ENCODE measurements at regions not wholly inside any gene's neighbourhood (a gene's known extent, or its start where the extent isn't known, plus 50 kb on each side); places are given as distances from the start of the nearest gene placed in this dataset.
"Not testable (repeated sequence)": the region's sequence is repeated elsewhere in the genome, so short reads cannot be mapped to it uniquely, and the experiment has no call there.

GRCh38 chr7:112592565-112593263 is 111.9 kb downstream of the LSMEM1 start:
- DNase-seq (ENCODE audit: extremely low spot score, insufficient read length, low read depth); FAIRE-seq: not testable (repeated sequence)

DNA sequence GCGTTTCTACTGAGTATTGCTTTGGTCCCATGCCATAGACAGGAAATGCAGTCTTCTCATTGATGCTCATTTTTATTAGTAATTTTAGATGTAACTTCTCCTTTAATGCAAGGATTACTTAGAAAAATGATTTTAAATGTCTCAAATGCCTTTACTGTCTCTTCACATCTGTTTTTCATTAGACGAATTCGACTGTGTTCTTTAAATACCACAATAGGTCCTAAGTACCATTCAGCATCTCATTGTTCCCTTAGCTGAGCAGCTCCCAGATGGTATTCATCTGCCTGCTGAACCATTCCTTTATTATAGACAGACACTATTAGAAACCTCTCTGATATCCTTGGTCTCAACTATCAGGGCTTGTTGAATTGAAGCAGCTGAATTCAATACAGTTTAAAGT is 113.6 kb downstream of the LSMEM1 start:
- no peak for FAIRE-seq
- no peak for DNase-seq (ENCODE audit: extremely low spot score, insufficient read length, low read depth)

GRCh38 chr7:112596260-112596659 is 115.5 kb downstream of the LSMEM1 start:
- FAIRE-seq: no peak
- no peak for DNase-seq (ENCODE audit: extremely low spot score, insufficient read length, low read depth)

GRCh38 chr7:112596981-112597380 is 116.2 kb downstream of the LSMEM1 start:
- FAIRE-seq (no peak), DNase-seq (ENCODE audit: extremely low spot score, insufficient read length, low read depth) (no peak)

- DNase-seq (ENCODE audit: extremely low spot score, insufficient read length, low read depth) (no peak), FAIRE-seq (no peak)
These were observed 122.9 kb downstream of the LSMEM1 start for GRCh38 chr7:112603673-112604072.

DNA sequence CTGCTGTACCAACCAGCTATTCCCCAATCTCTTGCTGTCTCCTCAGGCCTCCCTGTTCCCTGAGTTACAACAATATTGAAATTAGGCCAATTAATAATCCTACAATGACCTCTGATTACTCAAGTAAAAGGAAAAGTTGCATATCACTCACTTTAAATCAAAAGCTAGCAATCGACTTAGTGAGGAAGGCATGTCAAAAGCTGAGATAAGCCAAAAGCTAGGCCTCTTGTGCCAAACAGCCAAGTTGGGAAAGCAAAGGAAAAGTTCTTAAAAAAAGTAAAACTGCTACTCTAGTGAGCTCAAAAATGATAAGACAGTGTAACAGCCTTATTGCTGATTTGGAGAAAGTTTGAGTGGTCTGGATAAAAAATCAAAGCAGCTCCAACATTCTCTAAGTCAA is 129.8 kb downstream of the LSMEM1 start:
- FAIRE-seq (no peak), DNase-seq (ENCODE audit: extremely low spot score, insufficient read length, low read depth) (no peak)

GRCh38 chr7:112615701-112616100 is 134.9 kb downstream of the LSMEM1 start:
- FAIRE-seq: no peak
- DNase-seq (ENCODE audit: extremely low spot score, insufficient read length, low read depth): no peak

DNA sequence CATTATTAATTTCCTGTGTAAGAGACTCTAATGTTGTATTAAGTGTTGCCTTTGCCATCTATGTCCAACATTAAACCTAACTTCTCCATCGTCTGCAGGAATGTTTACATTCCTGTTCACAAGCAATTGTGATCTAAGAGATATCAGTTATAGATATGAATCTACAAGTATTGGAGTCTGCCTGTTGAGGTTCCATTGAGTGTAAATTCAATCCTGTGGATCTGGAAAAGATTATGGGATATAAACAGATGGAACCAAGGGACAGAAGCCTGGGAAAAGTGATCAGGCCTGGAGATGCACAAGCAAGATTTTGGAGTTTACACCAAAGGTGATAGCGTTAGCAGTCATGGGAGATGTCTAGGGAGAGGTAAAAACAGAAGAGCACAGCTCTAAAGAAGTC is 135.5 kb downstream of the LSMEM1 start:
- FAIRE-seq (no peak), DNase-seq (ENCODE audit: extremely low spot score, insufficient read length, low read depth) (no peak)

GRCh38 chr7:112619343-112619742 is 138.6 kb downstream of the LSMEM1 start:
- no peak for DNase-seq (ENCODE audit: extremely low spot score, insufficient read length, low read depth)
- no peak for FAIRE-seq

DNA sequence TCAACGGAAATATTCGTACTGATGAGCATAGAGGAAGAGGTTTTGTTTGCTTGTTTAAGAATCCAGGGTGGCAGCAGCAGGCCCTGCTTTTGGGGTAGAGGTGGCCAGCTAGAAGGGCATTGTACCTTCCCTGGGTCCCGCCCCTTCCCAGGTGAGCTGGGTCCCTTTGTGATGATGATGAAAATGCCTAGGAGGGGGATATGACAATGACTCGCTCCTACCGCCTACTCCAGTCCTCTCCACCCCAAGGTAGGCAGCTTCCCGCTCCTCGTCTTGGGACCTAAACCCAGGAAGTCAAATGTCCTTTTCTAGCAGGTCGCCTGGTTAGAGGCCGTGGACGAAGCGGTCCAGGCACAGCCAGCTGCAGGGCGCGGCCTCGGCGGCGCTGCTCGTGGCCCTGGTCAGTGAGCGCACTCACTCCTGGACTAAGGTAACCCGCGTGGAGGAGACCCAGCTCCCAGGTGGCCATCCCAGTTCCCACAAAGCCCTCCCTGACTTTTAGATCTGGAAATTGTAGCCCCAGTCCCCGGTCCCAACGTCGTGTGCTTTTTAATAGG is 141.4 kb downstream of the LSMEM1 start:
- FAIRE-seq: no peak
- DNase-seq (ENCODE audit: extremely low spot score, insufficient read length, low read depth): no peak

DNA sequence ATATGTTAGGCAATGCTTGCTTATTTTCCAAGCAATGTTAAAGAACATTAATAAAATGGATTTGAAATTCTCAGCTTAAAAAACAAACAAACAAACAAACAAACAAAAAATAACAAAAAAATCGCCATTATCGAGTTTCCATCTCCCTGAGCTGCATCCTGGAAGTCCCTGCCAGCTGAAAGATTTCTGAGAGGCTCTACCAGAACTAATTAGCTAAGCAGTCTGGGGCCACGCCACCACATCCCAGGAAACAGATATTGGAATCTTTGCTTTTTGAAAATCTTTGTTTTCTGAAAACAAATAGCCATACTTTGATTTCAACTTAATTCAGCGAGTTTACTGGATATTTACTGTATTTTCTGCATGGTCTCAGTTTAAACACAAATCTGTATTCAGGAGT is 143.6 kb downstream of the LSMEM1 start:
- no peak for DNase-seq (ENCODE audit: extremely low spot score, insufficient read length, low read depth)
- FAIRE-seq: no peak

DNA sequence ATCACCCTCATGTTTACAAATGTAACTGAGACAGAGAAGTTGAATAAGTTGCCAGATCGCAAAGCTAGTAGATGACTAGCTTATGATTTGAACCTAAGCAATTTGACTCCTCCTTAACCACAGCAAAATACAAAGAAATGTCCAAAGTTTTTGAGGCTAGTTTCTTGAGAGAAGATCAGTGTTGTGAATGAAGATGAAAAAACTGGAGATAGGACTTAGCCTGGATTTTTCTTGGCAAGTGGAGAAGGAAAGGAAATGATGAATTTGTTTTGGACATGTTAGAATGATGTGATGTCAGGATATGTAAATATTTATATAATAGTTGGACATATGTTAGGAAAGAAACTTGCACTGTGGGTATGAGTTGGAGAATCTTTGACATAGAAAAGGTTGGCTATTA is 149.8 kb downstream of the LSMEM1 start:
- DNase-seq (ENCODE audit: extremely low spot score, insufficient read length, low read depth) (no peak), FAIRE-seq (no peak)

GRCh38 chr7:112634107-112634506 is 153.3 kb downstream of the LSMEM1 start:
- no peak for FAIRE-seq

GRCh38 chr7:112635742-112636141 is 154.5 kb downstream of the TMEM168 start:
- DNase-seq (ENCODE audit: extremely low spot score, insufficient read length, low read depth): no peak
- no peak for FAIRE-seq

More at GRCh38 chr7:112634107-112634506, 153.3 kb downstream of the LSMEM1 start:
- DNase-seq (ENCODE audit: extremely low spot score, insufficient read length, low read depth): no peak

GRCh38 chr7:112638675-112639400 is 151.4 kb downstream of the TMEM168 start:
- DNase-seq (ENCODE audit: extremely low spot score, insufficient read length, low read depth) (no peak), FAIRE-seq (no peak)

DNA sequence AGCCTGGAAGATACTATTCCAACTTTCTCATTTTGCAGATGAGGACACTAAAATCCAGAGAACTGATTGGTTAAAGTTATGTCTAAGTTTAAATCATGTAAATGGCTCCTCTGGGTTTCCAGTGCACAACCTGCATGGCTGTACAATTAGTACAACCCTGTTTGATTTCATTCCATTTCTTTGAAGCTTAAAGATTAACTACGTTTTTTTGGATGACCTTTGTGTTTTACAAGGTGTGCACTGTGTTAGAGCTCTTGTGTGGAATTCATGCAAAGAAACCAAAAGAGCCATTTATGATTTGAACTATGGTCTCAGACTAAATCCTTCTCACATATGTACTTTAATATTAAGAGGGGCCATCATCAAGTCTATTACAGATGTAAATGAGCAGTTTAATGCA is 149.5 kb downstream of the TMEM168 start:
- FAIRE-seq (no peak), DNase-seq (ENCODE audit: extremely low spot score, insufficient read length, low read depth) (no peak)

DNA sequence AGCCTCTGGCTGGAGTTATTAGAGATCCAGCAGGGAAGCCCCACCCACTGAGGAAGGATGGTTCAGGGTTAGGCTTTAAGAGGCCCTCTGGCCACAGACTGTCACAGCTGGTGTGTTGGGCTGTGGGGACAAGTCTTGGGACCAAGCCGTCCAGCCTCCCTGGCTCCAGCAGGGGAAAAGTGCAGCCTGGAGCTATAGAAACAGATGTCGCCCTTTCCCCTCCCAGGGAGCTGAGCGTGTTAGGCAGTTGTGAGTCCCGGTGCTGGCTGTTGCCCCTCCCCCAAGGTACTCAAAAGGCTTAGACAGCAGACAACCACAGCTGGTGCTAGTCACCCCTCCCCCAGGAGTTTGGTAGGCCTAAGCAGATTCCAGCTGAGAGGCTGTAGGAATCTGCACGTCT is 143.4 kb downstream of the TMEM168 start:
- DNase-seq (ENCODE audit: extremely low spot score, insufficient read length, low read depth): no peak
- no peak for FAIRE-seq

- FAIRE-seq: no peak
- DNase-seq (ENCODE audit: extremely low spot score, insufficient read length, low read depth): no peak
These were observed 141.4 kb downstream of the TMEM168 start for GRCh38 chr7:112648781-112649180.

GRCh38 chr7:112649560-112649959 is 140.6 kb downstream of the TMEM168 start:
- FAIRE-seq (no peak), DNase-seq (ENCODE audit: extremely low spot score, insufficient read length, low read depth) (no peak)

DNA sequence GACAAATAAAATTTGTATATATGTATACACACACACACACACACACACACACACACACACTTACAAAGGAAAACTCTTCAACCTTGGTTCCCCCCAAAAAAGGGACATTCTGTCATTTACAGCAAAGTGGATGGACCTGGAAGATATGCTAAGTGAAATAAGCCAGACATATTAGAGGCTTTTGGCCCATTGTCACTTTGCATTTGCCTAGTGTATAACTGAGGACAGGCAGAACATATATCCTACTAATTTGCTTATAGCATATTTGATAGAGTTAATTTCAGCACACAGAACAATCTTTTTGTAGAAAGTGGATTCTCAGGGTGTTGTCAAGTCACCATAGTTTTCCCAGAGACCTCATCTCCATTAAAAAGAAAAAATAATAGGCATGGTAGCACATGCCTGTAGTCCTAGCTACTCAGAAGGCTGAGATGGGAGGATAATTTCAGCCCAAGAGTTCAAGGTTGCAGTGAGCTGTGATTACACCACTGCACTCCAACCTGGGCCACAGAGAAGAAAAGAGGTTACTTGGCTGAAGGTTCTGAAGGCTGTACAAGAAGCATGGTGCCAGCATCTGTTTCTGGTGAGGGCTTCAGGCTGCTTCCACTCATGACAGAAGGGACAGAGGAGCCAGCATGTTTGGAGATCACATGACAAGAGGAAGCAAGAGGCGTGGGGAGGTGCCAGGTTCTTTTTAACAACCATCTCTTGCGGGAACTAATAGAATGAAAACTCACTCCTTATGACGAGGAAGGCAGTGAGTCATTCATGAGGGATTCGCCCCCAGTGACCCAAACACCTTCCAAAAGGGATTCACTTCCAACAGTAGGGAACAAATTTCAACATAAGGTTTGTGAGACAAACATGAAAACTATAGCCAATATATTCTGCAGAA is 135.6 kb downstream of the TMEM168 start:
- FAIRE-seq (no peak), DNase-seq (ENCODE audit: extremely low spot score, insufficient read length, low read depth) (no peak)

Data from GM18507 (cell line).